HUES64 (cell line): ENCODE measurements at regions not wholly inside any gene's neighbourhood (a gene's known extent, or its start where the extent isn't known, plus 50 kb on each side); places are given as distances from the start of the nearest gene placed in this dataset.
"Not testable (repeated sequence)": the region's sequence is repeated elsewhere in the genome, so short reads cannot be mapped to it uniquely, and the experiment has no call there.

ENCODE experiments used
- H3K27ac ChIP-seq: 2 replicates; pipeline ENCODE4 v1.7.0; 2013; ENCODE audit warnings: low read depth, low read length, inconsistent platforms
- H3K27me3 ChIP-seq: 2 replicates; pipeline ENCODE4 v1.6.1; 2013; ENCODE audit warnings: mild to moderate bottlenecking, low read length; ENCODE audit not compliant: insufficient read depth
- H3K36me3 ChIP-seq: 2 replicates; pipeline ENCODE4 v1.6.1; 2013; ENCODE audit warnings: mild to moderate bottlenecking, low read length; ENCODE audit not compliant: insufficient read depth
- H3K4me1 ChIP-seq: 2 replicates; pipeline ENCODE4 v1.6.1; 2013; ENCODE audit warnings: mild to moderate bottlenecking, low read length, moderate library complexity; ENCODE audit not compliant: insufficient read depth
- H3K4me3 ChIP-seq: 2 replicates; pipeline ENCODE4 v1.5.1; 2013; ENCODE audit warnings: mild to moderate bottlenecking, low read length, moderate library complexity
- H3K9ac ChIP-seq: 2 replicates; pipeline ENCODE4 v1.6.1; 2013; ENCODE audit warnings: mild to moderate bottlenecking, low read depth, low read length
- H3K9me3 ChIP-seq: 2 replicates; pipeline ENCODE4 v1.6.1; 2013; ENCODE audit warnings: low read depth, low read length; ENCODE audit not compliant: insufficient read depth
- WGBS: fragments of 150-250, 120-280 bp; methylation state at CpG from one replicate; pipeline ENCODE4 v1.1.7; 2013; ENCODE audit warnings: missing lambda C conversion rate; 5-methylcytosine and 5-hydroxymethylcytosine counted together

- not testable (repeated sequence) for H3K4me3 ChIP-seq, H3K27me3 ChIP-seq, H3K4me1 ChIP-seq, H3K36me3 ChIP-seq, H3K9ac ChIP-seq, H3K27ac ChIP-seq
- WGBS = 92% methylated on average over 1 of the region's 1 CpG
- H3K9me3 ChIP-seq = 0 out of 2 replicates have a peak, but pooled peaks cover 12% of the 10 kb centered on the region
These were observed 313.0 kb upstream of the LRRC3B start for GRCh38 chr3:26309536-26309935.

GRCh38 chr3:26312816-26313215, 309.8 kb upstream of the LRRC3B start:
- Histone ChIP-seq H3K4me1 (0 out of 2 replicates have a peak, but pooled peaks cover 5% of the 10 kb centered on the region), H3K27me3 (no peaks in the 10 kb centered on the region), H3K9me3 (peaks cover 13% of the 10 kb centered on the region; the same call in 1 of the 2 replicates), H3K9ac (no peak overlapping the region), H3K36me3 (no peaks in the 10 kb centered on the region), H3K27ac (no peak overlapping the region), H3K4me3 (no peak overlapping the region)
- WGBS = 96% methylated on average over 4 of the region's 5 CpGs

- Histone ChIP-seq H3K4me3 (no peak overlapping the region), H3K9me3 (peaks cover 4% of the 10 kb centered on the region; the same call in 1 of the 2 replicates), H3K4me1 (no peaks in the 10 kb centered on the region), H3K9ac (no peak overlapping the region), H3K27me3 (no peaks in the 10 kb centered on the region), H3K36me3 (no peaks in the 10 kb centered on the region), H3K27ac (no peak overlapping the region)
These were observed 306.1 kb upstream of the LRRC3B start for GRCh38 chr3:26316472-26316871.

GRCh38 chr3:26323741-26324140, 298.8 kb upstream of the LRRC3B start:
- not testable (repeated sequence) for H3K27ac ChIP-seq, H3K36me3 ChIP-seq, H3K9me3 ChIP-seq, H3K4me3 ChIP-seq, H3K9ac ChIP-seq, H3K27me3 ChIP-seq, H3K4me1 ChIP-seq
- WGBS = 67% methylated on average over 6 of the region's 6 CpGs

GRCh38 chr3:26340001-26340400, 282.6 kb upstream of the LRRC3B start:
- H3K9ac ChIP-seq = no peak overlapping the region
- no peaks in the 10 kb centered on the region for H3K9me3 ChIP-seq
- no peaks in the 10 kb centered on the region for H3K4me1 ChIP-seq
- no peak overlapping the region for H3K27ac ChIP-seq
- H3K36me3 ChIP-seq = no peaks in the 10 kb centered on the region
- no peak overlapping the region for H3K4me3 ChIP-seq
- no peaks in the 10 kb centered on the region for H3K27me3 ChIP-seq
- 90% methylated on average over 3 of the region's 3 CpGs for WGBS

- no peaks in the 10 kb centered on the region for H3K27me3 ChIP-seq
- no peak overlapping the region for H3K9ac ChIP-seq
- no peaks in the 10 kb centered on the region for H3K4me1 ChIP-seq
- H3K9me3 ChIP-seq = no peaks in the 10 kb centered on the region
- no peaks in the 10 kb centered on the region for H3K36me3 ChIP-seq
- no peak overlapping the region for H3K27ac ChIP-seq
- no peak overlapping the region for H3K4me3 ChIP-seq
- no CpG with 5 or more reads among the region's 1 CpG for WGBS
These were observed 278.9 kb upstream of the LRRC3B start for GRCh38 chr3:26343647-26344046.

- H3K9ac ChIP-seq = no peak overlapping the region
- no peaks in the 10 kb centered on the region for H3K27me3 ChIP-seq
- no peaks in the 10 kb centered on the region for H3K36me3 ChIP-seq
- 90% methylated on average over 10 of the region's 10 CpGs for WGBS
- no peak overlapping the region for H3K4me3 ChIP-seq
- peaks cover 4% of the 10 kb centered on the region; the same call in 1 of the 2 replicates for H3K4me1 ChIP-seq
- no peak overlapping the region for H3K27ac ChIP-seq
- no peaks in the 10 kb centered on the region for H3K9me3 ChIP-seq
These were observed 277.0 kb upstream of the LRRC3B start for GRCh38 chr3:26345613-26346012.

GRCh38 chr3:26346497-26346896, 276.1 kb upstream of the LRRC3B start:
- WGBS = 96% methylated on average over 13 of the region's 13 CpGs
- Histone ChIP-seq H3K9me3 (no peaks in the 10 kb centered on the region), H3K4me3 (no peak overlapping the region), H3K9ac (no peak overlapping the region), H3K27ac (no peak overlapping the region), H3K4me1 (peaks cover 6% of the 10 kb centered on the region; the same call in 1 of the 2 replicates), H3K27me3 (no peaks in the 10 kb centered on the region), H3K36me3 (no peaks in the 10 kb centered on the region)

GRCh38 chr3:26347150-26347549, 275.4 kb upstream of the LRRC3B start:
- H3K9me3 ChIP-seq = no peaks in the 10 kb centered on the region
- H3K36me3 ChIP-seq = no peaks in the 10 kb centered on the region
- peaks cover 6% of the 10 kb centered on the region; the same call in 1 of the 2 replicates for H3K4me1 ChIP-seq
- H3K9ac ChIP-seq = no peak overlapping the region
- H3K4me3 ChIP-seq = no peak overlapping the region
- H3K27me3 ChIP-seq = no peaks in the 10 kb centered on the region
- no peak overlapping the region for H3K27ac ChIP-seq
- WGBS = 96% methylated on average over 16 of the region's 16 CpGs

- H3K9ac ChIP-seq = peak overlapping the region; percentile 21; the same call in 1 of the 2 replicates
- H3K36me3 ChIP-seq = no peaks in the 10 kb centered on the region
- H3K27me3 ChIP-seq = no peaks in the 10 kb centered on the region
- H3K4me1 ChIP-seq = peaks cover 6% of the 10 kb centered on the region; the same call in 1 of the 2 replicates
- H3K9me3 ChIP-seq = no peaks in the 10 kb centered on the region
- 77% methylated on average over 2 of the region's 2 CpGs for WGBS
- H3K27ac ChIP-seq = peak overlapping the region; percentile 49
- no peak overlapping the region for H3K4me3 ChIP-seq
These were observed 271.7 kb upstream of the LRRC3B start for GRCh38 chr3:26350853-26351252.

GRCh38 chr3:26353097-26353496, 269.5 kb upstream of the LRRC3B start:
- H3K4me3 ChIP-seq = no peak overlapping the region
- no peaks in the 10 kb centered on the region for H3K27me3 ChIP-seq
- no peaks in the 10 kb centered on the region for H3K9me3 ChIP-seq
- no peak overlapping the region for H3K9ac ChIP-seq
- no peaks in the 10 kb centered on the region for H3K36me3 ChIP-seq
- H3K27ac ChIP-seq = no peak overlapping the region
- H3K4me1 ChIP-seq = peaks cover 6% of the 10 kb centered on the region; the same call in 1 of the 2 replicates

GRCh38 chr3:26358405-26358804, 264.2 kb upstream of the LRRC3B start:
- Histone ChIP-seq H3K4me3 (no peak overlapping the region), H3K36me3 (no peaks in the 10 kb centered on the region), H3K4me1 (no peaks in the 10 kb centered on the region), H3K27ac (no peak overlapping the region), H3K9me3 (peaks cover 5% of the 10 kb centered on the region; the same call in 1 of the 2 replicates), H3K27me3 (no peaks in the 10 kb centered on the region), H3K9ac (no peak overlapping the region)
